Heart right ventricle (tissue), 16 donors: ENCODE measurements at regions not wholly inside any gene's neighbourhood (a gene's known extent, or its start where the extent isn't known, plus 50 kb on each side); places are given as distances from the start of the nearest gene placed in this dataset.
A peak's percentile ranks its signal among the peaks of the same experiment; 100 is the strongest.

Experiments used
- ATAC-seq, 8 donors: fragments of 200-7000 bp; cut with Tn5 transposase; one replicate each; pipeline ENCODE4 v1.9.1; 2020; ENCODE audit warnings: mild to moderate bottlenecking in 8 of 8, moderate library complexity in 8 of 8, moderate number of reproducible peaks in 1 of 8
- DNase-seq, 2 donors: peaks; one replicate each; pipeline ENCODE4 v3.0.0-alpha.2; 2020
- H3K27ac ChIP-seq, 10 donors: fragments of 200-600 bp; sonication (generic) in 2 of 10; one replicate each; pipeline versions ENCODE4 v1.5.0 to v1.8.0; 2020 to 2022; ENCODE audit warnings: mild to moderate bottlenecking in 3 of 10
- H3K27me3 ChIP-seq, 7 donors: fragments of 200-600 bp; one replicate each; pipeline ENCODE4 v1.8.0; 2021 to 2022; ENCODE audit warnings: mild to moderate bottlenecking in 2 of 7
- H3K36me3 ChIP-seq, 9 donors: fragments of 200-600 bp; sonication (generic) in 1 of 9; one replicate each; pipeline versions ENCODE4 v1.5.0 to v1.8.0; 2020 to 2022; ENCODE audit warnings: mild to moderate bottlenecking in 2 of 9
- H3K4me1 ChIP-seq, 9 donors: fragments of 200-600 bp; sonication (generic) in 1 of 9; one replicate each; pipeline versions ENCODE4 v1.5.0 to v1.8.0; 2020 to 2022; ENCODE audit warnings: mild to moderate bottlenecking in 4 of 9
- H3K4me3 ChIP-seq, 10 donors: fragments of 200-600 bp; sonication (generic) in 2 of 10; one replicate each; pipeline versions ENCODE4 v1.5.0 to v1.8.0; 2020 to 2022; ENCODE audit warnings: mild to moderate bottlenecking in 7 of 10, moderate library complexity in 2 of 10
- H3K9me3 ChIP-seq, 11 donors: fragments of 200-600 bp in 10 of 11; sonication (generic) in 2 of 11; one replicate each; pipeline versions ENCODE4 v1.5.0 to v1.8.0; 2013 to 2022; ENCODE audit warnings: mild to moderate bottlenecking in 2 of 11, control low read depth in 1 of 11, moderate library complexity in 1 of 11
- WGBS, 2 donors: extraction: QIAGEN DNeasy Blood & Tissue Kit; methylation state at CpG; one replicate each; pipeline ENCODE4 v1.1.7; 2013; ENCODE audit warnings: inconsistent platforms in 1 of 2; 5-methylcytosine and 5-hydroxymethylcytosine counted together
- intact Hi-C, 10 donors: fragments of 100-400 bp; cut with DNase I; formaldehyde crosslinking; loops; one replicate each; pipeline versions ENCODE4 v1.11.1 to v1.14.2; 2022
- TF ChIP-seq, protein P1 (sequence below), 9 donors: fragments of 200-600 bp; sonication (generic) in 2 of 9; IDR thresholded peaks; one replicate each; pipeline versions ENCODE4 v1.5.0 to v1.8.0; 2021 to 2022; ENCODE audit warnings: antibody characterized with exemption in 9 of 9, mild to moderate bottlenecking in 5 of 9, moderate library complexity in 1 of 9
- donor health status: Arrhythmogenic right ventricular cardiomyopathy.
- donor health status: ischemic (EF 13 %, LVEDD 7.1; RV severe dilation, severe dysfunction).
- donor health status: healthy with polysubstance abuse.
- donor health status: DM: no; HTN: yes; CAD: no.
- donor health status: DM: no; HTN: no; CAD: no.
- donor health status: ischemic (EF 25% LVEDD 6.9; RV normal size, moderate dysfunction).
- donor health status: ischemic (EF 25% LVEDD 5.7; RV mildly dilated, moderate dysfunction).
- donor health status: healthy.
- donor health status: DM: yes; HTN: yes; CAD: no.
- donor health status: Ischemic cardiomyopathy.
- donor health status: ischemic (EF 35%, LVEDD 5.7; RV mildly dilated, moderate dysfunction).
- donor health status: nonischemic (EF 11% LVEDD 7.7; RV severe dilation, severe dysfunction).
- donor health status: DM: yes; HTN: yes; CAD: no.
- donor health status: PGD.
- donor health status: ischemic (EF 29% LVEDD 5.4; RV normal size, mild dysfunction).
- donor health status: nonischemic (EF 23%, LVEDD 6.1; RV moderate dilation, normal function).

DNA sequence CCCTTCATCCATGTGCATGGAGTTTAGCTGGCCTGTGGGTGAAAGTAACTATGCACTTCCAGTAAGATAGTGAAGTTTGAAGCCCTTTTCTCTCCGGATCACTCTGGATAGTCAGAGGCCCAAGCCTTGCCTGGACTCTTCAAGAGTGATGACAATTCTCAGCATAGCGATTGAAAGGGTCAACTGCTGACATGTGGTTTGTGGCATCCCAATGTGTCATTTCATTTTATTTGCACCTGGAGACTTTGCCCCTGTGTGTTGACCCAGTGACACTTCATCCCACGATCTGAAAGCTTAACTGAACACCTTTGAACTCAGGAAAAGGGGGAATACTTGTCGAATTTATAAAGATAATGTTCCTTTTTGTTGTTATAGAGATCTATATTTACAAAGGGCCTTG is 711.9 kb upstream of the TMEM132C start:
- TF ChIP-seq, protein P1, sequence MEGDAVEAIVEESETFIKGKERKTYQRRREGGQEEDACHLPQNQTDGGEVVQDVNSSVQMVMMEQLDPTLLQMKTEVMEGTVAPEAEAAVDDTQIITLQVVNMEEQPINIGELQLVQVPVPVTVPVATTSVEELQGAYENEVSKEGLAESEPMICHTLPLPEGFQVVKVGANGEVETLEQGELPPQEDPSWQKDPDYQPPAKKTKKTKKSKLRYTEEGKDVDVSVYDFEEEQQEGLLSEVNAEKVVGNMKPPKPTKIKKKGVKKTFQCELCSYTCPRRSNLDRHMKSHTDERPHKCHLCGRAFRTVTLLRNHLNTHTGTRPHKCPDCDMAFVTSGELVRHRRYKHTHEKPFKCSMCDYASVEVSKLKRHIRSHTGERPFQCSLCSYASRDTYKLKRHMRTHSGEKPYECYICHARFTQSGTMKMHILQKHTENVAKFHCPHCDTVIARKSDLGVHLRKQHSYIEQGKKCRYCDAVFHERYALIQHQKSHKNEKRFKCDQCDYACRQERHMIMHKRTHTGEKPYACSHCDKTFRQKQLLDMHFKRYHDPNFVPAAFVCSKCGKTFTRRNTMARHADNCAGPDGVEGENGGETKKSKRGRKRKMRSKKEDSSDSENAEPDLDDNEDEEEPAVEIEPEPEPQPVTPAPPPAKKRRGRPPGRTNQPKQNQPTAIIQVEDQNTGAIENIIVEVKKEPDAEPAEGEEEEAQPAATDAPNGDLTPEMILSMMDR (IDR thresholded peaks at IDR 0.05) = no peak
- ATAC-seq = no peak
- H3K4me3 ChIP-seq = no peak overlapping the region
- no peaks in the 10 kb centered on the region for H3K36me3 ChIP-seq
- peaks cover 0 to 9% (median 3%) of the 10 kb centered on the region in 11 donors for H3K9me3 ChIP-seq
- DNase-seq = no peak
- H3K27ac ChIP-seq = no peak overlapping the region
- intact Hi-C loops = no loop called here
- H3K4me1 ChIP-seq = peaks cover 0 to 9% (median 0%) of the 10 kb centered on the region in 9 donors
- 42 to 51% methylated on average over 4 of the region's 4 CpGs for WGBS, 2 donors
- H3K27me3 ChIP-seq = no peaks in the 10 kb centered on the region

DNA sequence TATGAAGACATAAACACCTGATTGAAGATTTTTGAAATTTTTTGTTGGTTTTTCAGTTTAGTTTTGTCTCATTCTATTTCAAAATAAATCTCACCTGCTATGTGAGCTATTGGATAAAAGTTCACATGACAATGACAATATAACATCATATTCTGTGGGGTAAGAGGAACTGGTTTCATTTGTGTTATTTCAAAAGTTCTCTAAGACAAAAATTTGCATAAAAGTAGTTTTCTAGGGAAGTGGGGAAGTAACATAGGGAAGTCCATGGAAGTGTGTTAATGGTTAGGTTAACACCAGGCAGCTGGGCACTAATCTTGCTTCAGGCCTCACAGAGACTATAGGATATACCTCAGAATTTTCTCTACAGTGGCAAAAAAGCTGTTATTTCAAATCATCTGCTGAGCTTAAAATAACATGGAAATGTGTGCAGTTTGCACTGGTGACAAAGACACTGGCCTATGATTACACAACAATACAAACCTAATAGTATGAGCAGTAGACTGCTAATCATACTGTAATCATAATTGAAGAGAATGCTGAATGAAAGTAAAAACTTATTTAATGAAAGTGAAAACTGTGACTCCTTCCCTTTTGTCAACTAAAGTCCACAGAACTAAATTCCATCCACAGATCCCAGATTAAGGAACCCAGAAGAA is 710.6 kb upstream of the TMEM132C start:
- no peak overlapping the region for H3K4me3 ChIP-seq
- ATAC-seq = no peak
- peaks cover 0 to 9% (median 0%) of the 10 kb centered on the region in 9 donors for H3K4me1 ChIP-seq
- H3K27me3 ChIP-seq = no peaks in the 10 kb centered on the region
- H3K36me3 ChIP-seq = no peaks in the 10 kb centered on the region
- no peak for DNase-seq
- no peak overlapping the region for H3K27ac ChIP-seq
- intact Hi-C loops = no loop called here
- H3K9me3 ChIP-seq = peaks cover 0 to 9% (median 3%) of the 10 kb centered on the region in 11 donors
- TF ChIP-seq, protein P1 (IDR thresholded peaks at IDR 0.05) = no peak

DNA sequence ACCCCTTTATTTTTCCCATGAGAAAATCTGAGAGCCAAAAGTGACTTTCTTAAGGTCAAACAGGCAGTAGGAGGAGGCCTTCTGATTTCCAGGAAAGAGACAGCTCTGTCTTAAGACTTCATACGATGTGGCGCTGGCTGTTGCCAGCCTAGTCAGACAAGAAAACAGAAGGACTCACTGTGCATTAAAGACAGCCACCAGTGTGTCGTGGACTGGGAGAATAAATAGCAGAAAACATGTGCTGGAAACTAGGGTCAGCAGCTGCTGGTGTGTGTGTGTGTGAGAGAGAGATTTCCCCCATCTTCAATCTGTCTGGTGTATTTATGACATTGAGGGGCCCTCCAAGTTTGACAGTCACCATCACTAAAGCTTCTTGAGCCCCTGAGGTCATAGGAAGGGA is 708.6 kb upstream of the TMEM132C start:
- intact Hi-C loops = no loop called here
- ATAC-seq (no peak), DNase-seq (no peak)
- Histone ChIP-seq H3K27me3 (no peaks in the 10 kb centered on the region), H3K4me3 (no peak overlapping the region), H3K36me3 (no peaks in the 10 kb centered on the region), H3K4me1 (peaks cover 0 to 9% (median 0%) of the 10 kb centered on the region in 9 donors), H3K27ac (no peak overlapping the region), H3K9me3 (no peaks in the 10 kb centered on the region)
- TF ChIP-seq, protein P1 (IDR thresholded peaks at IDR 0.05) = no peak
- WGBS, 2 donors = 60 to 63% methylated on average over 3 of the region's 3 CpGs

DNA sequence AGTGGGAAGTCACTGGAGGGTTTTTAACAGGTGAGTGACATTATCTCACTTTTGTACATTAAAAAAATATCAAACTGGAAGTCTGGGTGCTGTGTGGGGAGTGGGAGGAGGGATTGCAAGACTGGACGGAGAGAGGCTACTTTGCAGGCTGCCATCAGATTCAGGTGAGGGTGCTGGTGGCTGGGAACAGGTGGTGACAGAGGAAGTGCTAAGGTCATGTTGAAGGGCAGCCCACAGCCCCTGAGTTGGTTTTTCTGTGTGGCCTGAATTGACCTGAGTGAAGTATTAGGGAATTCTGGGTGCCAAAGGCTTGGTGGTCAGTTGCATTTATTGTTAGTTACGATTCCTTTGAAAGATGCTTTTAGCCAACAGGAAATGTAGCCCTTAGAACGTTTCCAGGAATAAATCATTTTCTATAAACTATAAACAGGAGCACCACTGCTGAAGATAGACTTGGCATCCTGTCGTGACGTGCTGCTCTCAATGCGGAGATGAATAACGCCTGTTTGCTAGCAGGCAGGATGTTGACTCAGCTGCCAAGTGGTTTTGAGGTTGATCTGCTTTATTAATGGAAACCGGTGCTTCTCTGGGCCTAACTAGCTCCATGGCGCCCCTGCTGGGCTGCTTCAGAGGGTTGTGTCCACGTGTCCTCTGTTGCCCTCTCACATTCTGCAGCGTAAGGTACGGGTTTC is 707.5 kb upstream of the TMEM132C start:
- intact Hi-C loops = no loop called here
- Histone ChIP-seq H3K4me3 (no peak overlapping the region), H3K27ac (peak overlapping the region in 2 of 10 donors; percentile 38 to 50), H3K9me3 (no peaks in the 10 kb centered on the region), H3K36me3 (no peaks in the 10 kb centered on the region), H3K4me1 (peaks cover 0 to 9% (median 0%) of the 10 kb centered on the region in 9 donors), H3K27me3 (peaks cover 0 to 1% (median 0%) of the 10 kb centered on the region in 7 donors)
- DNase-seq (peak; percentile 17 to 51), ATAC-seq (peak in 6 of 8 donors; percentile 28 to 84 (median 74))
- 29 to 41% methylated on average over 12 of the region's 12 CpGs for WGBS, 2 donors
- TF ChIP-seq, protein P1 (IDR thresholded peaks at IDR 0.05) = peak in 6 of 9 donors; percentile 31 to 56 (median 38)
